Hepatocyte (in vitro differentiated cells): ENCODE measurements at regions not wholly inside any gene's neighbourhood (a gene's known extent, or its start where the extent isn't known, plus 50 kb on each side); places are given as distances from the start of the nearest gene placed in this dataset.

Source experiments
- DNase-seq: peaks from one replicate; pipeline ENCODE4 v3.0.0-alpha.2; 2016; ENCODE audit warnings: low spot score
- H2AFZ ChIP-seq: fragments of 200-600 bp; sonication (generic); 2 replicates; pipeline ENCODE4 v1.6.0; 2016; ENCODE audit warnings: antibody characterized with exemption, mild to moderate bottlenecking
- H3K27ac ChIP-seq: fragments of 200-600 bp; sonication (generic); 2 replicates; pipeline ENCODE4 v1.5.1; 2016; ENCODE audit warnings: mild to moderate bottlenecking
- H3K27me3 ChIP-seq: fragments of 200-600 bp; sonication (generic); 2 replicates; pipeline ENCODE4 v1.6.1; 2016
- H3K36me3 ChIP-seq: fragments of 200-600 bp; sonication (generic); replicated peaks from 2 replicates; pipeline ENCODE4 v1.5.1; 2016; ENCODE audit warnings: low read depth; ENCODE audit not compliant: insufficient read depth
- H3K4me1 ChIP-seq: fragments of 200-600 bp; sonication (generic); 2 replicates; pipeline ENCODE4 v1.5.1; 2016; ENCODE audit warnings: mild to moderate bottlenecking, moderate library complexity; ENCODE audit not compliant: insufficient read depth
- H3K4me2 ChIP-seq: fragments of 200-600 bp; sonication (generic); 2 replicates; pipeline ENCODE4 v1.6.0; 2016
- H3K4me3 ChIP-seq: fragments of 200-600 bp; sonication (generic); 2 replicates; pipeline ENCODE4 v1.5.1; 2016; ENCODE audit warnings: mild to moderate bottlenecking
- H3K79me2 ChIP-seq: fragments of 200-600 bp; sonication (generic); 2 replicates; pipeline ENCODE4 v1.6.0; 2017; ENCODE audit warnings: mild to moderate bottlenecking
- H3K9me2 ChIP-seq: fragments of 200-600 bp; sonication (generic); replicated peaks from 2 replicates; pipeline ENCODE4 v1.6.0; 2017; ENCODE audit warnings: mild to moderate bottlenecking; ENCODE audit not compliant: insufficient read depth
- H3K9me3 ChIP-seq: fragments of 200-600 bp; sonication (generic); 2 replicates; pipeline ENCODE4 v1.5.1; 2016; ENCODE audit warnings: low read depth, mild to moderate bottlenecking
- H4K20me1 ChIP-seq: fragments of 200-600 bp; sonication (generic); 2 replicates; pipeline ENCODE4 v1.6.0; 2016; ENCODE audit warnings: mild to moderate bottlenecking; ENCODE audit not compliant: insufficient read depth, poor library complexity, severe bottlenecking
- EZH2 ChIP-seq: fragments of 200-600 bp; sonication (generic); IDR thresholded peaks from 2 replicates; pipeline ENCODE4 v1.6.1; 2016; ENCODE audit warnings: antibody characterized with exemption, mild to moderate bottlenecking, borderline replicate concordance
- EZH2phosphoT487 ChIP-seq: fragments of 200-600 bp; sonication (generic); IDR thresholded peaks from one replicate; pipeline ENCODE4 v1.6.1; 2018; ENCODE audit warnings: antibody characterized with exemption, mild to moderate bottlenecking, low read depth, moderate library complexity; ENCODE audit not compliant: unreplicated experiment, severe bottlenecking
- WGBS: methylation state at CpG from one replicate; pipeline ENCODE4 v1.1.6; 2016; ENCODE audit warnings: low lambda C conversion rate; ENCODE audit errors: missing lambda C conversion rate; 5-methylcytosine and 5-hydroxymethylcytosine counted together
- TF ChIP-seq, protein P1 (sequence below): fragments of 200-600 bp; sonication (generic); IDR thresholded peaks from 2 replicates; pipeline ENCODE4 v1.5.1; 2016; ENCODE audit warnings: antibody characterized with exemption, mild to moderate bottlenecking; ENCODE audit not compliant: poor library complexity

DNA sequence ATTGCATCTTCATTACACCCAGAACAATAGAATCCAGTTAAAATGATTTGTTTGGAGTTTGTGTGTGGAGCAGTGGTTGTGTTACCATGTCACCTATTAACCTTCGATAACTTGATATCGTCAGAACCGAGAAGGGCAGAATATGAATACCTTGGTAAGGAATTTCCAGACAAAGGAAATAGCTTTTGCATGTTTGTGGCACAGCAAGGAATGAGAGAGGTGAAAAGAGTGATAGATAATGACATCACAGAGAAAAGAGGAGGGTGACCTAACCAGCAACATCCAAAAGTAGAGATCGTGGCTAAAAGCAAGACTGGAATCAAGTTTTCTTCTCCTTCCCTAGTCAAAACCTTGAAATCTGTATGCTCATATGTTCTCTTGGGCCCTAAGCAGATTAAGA lies 244.6 kb upstream of the NEGR1 start:
- 91% methylated on average over 4 of the region's 4 CpGs for WGBS

DNA sequence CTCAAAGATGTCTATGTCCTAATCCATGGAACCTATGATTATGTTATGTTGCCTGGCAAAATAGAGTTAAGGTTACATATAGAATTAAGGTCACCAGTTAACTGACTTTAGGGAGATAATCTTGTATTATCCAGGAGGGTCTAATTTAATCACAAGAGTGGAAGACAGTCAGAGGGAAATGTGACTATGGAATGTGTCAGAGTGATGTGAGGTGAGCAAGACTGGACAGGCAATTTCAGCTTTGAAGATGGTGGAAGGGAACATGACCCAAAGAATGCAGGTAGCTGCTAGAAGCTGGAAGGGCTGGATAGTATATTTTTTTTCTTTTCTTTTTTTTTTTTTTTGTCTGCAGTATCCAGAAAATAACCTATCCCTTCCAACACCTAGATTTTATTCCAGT lies 241.7 kb upstream of the NEGR1 start:
- Histone ChIP-seq H3K4me3 (no peak overlapping the region), H3K4me1 (no peaks in the 10 kb centered on the region), H3K9me3 (no peaks in the 10 kb centered on the region), H3K36me3 (no peaks in the 10 kb centered on the region), H3K27me3 (no peaks in the 10 kb centered on the region), H4K20me1 (no peaks in the 10 kb centered on the region), H3K4me2 (no peak overlapping the region), H3K27ac (no peak overlapping the region), H2AFZ (no peak overlapping the region), H3K9me2 (no peaks in the 10 kb centered on the region), H3K79me2 (no peaks in the 10 kb centered on the region)
- TF ChIP-seq, protein P1, sequence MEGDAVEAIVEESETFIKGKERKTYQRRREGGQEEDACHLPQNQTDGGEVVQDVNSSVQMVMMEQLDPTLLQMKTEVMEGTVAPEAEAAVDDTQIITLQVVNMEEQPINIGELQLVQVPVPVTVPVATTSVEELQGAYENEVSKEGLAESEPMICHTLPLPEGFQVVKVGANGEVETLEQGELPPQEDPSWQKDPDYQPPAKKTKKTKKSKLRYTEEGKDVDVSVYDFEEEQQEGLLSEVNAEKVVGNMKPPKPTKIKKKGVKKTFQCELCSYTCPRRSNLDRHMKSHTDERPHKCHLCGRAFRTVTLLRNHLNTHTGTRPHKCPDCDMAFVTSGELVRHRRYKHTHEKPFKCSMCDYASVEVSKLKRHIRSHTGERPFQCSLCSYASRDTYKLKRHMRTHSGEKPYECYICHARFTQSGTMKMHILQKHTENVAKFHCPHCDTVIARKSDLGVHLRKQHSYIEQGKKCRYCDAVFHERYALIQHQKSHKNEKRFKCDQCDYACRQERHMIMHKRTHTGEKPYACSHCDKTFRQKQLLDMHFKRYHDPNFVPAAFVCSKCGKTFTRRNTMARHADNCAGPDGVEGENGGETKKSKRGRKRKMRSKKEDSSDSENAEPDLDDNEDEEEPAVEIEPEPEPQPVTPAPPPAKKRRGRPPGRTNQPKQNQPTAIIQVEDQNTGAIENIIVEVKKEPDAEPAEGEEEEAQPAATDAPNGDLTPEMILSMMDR: no peak
- TF ChIP-seq EZH2 (no peak), EZH2phosphoT487 (no peak)
- DNase-seq: no peak

More for the DNA sequence above, 244.6 kb upstream of the NEGR1 start:
- Histone ChIP-seq H3K9me2 (no peaks in the 10 kb centered on the region), H4K20me1 (no peaks in the 10 kb centered on the region), H3K36me3 (no peaks in the 10 kb centered on the region), H3K4me3 (no peak overlapping the region), H3K27ac (no peak overlapping the region), H3K79me2 (no peaks in the 10 kb centered on the region), H3K27me3 (no peaks in the 10 kb centered on the region), H3K4me2 (no peak overlapping the region), H3K4me1 (no peaks in the 10 kb centered on the region), H3K9me3 (no peaks in the 10 kb centered on the region), H2AFZ (no peak overlapping the region)
- no peak for TF ChIP-seq EZH2phosphoT487
- TF ChIP-seq EZH2: no peak
- TF ChIP-seq, protein P1: no peak
- DNase-seq: no peak

DNA sequence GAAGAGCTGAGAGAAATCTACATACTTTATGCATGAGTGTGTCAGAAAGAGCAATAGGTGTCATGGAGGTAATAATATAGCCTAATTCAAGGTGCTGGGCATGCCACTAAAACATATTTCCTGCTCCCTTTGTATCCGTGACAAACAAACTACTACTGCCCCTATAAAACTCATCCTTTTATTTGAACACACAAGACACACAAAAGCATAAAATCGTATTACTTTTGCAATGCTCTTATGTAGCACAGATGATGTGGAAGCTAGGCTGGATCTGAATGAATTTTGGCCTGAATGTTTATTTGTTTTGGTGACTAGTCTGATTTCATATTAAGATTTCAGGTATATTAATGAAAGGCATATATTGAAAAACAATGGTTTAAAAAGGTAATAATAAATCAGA lies 239.3 kb upstream of the NEGR1 start:
- Histone ChIP-seq H3K4me3 (no peak overlapping the region), H3K4me1 (no peaks in the 10 kb centered on the region), H4K20me1 (no peaks in the 10 kb centered on the region), H3K9me2 (no peaks in the 10 kb centered on the region), H3K27me3 (no peaks in the 10 kb centered on the region), H2AFZ (no peak overlapping the region), H3K27ac (no peak overlapping the region), H3K4me2 (no peak overlapping the region), H3K79me2 (no peaks in the 10 kb centered on the region), H3K36me3 (no peaks in the 10 kb centered on the region), H3K9me3 (no peaks in the 10 kb centered on the region)
- no peak for TF ChIP-seq EZH2
- TF ChIP-seq, protein P1: no peak
- no peak for TF ChIP-seq EZH2phosphoT487
- 79% methylated on average over 2 of the region's 2 CpGs for WGBS
- no peak for DNase-seq

DNA sequence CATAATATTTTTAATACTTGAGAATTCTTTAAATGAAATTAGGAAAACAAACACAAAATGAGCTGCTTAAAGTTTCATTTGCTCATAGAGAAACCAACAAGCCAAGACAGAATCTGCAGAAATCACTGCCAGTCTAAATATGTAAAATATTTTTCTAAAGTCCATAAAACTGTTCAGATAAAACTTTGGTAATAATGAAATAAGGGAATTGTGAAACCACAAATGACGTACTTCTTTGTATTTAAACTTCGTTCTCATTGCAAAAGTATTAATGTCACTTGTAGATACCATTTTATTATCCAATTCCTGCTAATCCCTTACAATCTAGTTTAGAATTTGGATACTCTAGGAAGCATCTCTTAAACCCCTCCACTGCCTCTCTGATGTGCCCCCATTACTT lies 234.5 kb upstream of the NEGR1 start:
- no peaks in the 10 kb centered on the region for H4K20me1 ChIP-seq
- no peaks in the 10 kb centered on the region for H3K36me3 ChIP-seq
- no peaks in the 10 kb centered on the region for H3K4me1 ChIP-seq
- H3K4me2 ChIP-seq: no peak overlapping the region
- DNase-seq: no peak
- TF ChIP-seq, protein P1: no peak
- TF ChIP-seq EZH2 (no peak), EZH2phosphoT487 (no peak)
- 91% methylated on average over 2 of the region's 2 CpGs for WGBS
- H3K27ac ChIP-seq: no peak overlapping the region
- no peaks in the 10 kb centered on the region for H3K9me3 ChIP-seq
- no peaks in the 10 kb centered on the region for H3K9me2 ChIP-seq
- no peaks in the 10 kb centered on the region for H3K27me3 ChIP-seq
- no peak overlapping the region for H2AFZ ChIP-seq
- H3K4me3 ChIP-seq: no peak overlapping the region
- H3K79me2 ChIP-seq: no peaks in the 10 kb centered on the region
